ENCODE measurements at regions not wholly inside any gene's neighbourhood (a gene's known extent, or its start where the extent isn't known, plus 50 kb on each side); places are given as distances from the start of the nearest gene placed in this dataset.
"Not testable (repeated sequence)": the region's sequence is repeated elsewhere in the genome, so short reads cannot be mapped to it uniquely, and the experiment has no call there.

- 38 to 100% (median 88%) methylated on average over 2 to 5 of the region's 5 CpGs for WGBS, 10 experiments
Observed at GRCh38 chr6:76866091-76866915, 597.0 kb downstream of the HTR1B start.

DNA sequence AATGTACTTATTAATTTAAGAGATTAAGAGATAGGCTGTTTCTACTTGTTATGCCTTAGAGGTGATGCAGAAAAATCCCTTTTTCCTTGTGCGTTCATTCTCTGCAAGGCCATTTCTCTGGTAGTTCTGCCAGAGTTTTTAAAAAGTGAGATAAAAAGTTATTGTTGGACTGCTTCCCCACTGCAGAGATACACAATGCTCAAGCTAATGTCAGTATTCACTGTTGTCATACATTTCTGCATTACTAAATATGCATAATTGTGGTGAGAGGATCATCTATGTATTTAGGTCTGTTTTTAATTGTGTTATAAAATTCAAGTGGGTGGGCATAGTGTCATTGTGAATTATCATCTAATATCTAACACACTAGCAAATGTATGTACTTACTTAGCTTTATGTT, 600.4 kb downstream of the HTR1B start:
- no peak overlapping the region for H3K27ac ChIP-seq
- in situ Hi-C loops (cut with MboI; ENCODE audit: low pct_unique_long_range_greater_than_20kb in 2 of 9, low sequenced_read_pairs in 9 of 9, unreplicated experiment in 9 of 9): no loop called here
- 0 to 100% (median 36%) methylated on average over 1 of the region's 1 CpG; no CpG with 5 or more reads in 4 of the 10 experiments for WGBS, 10 experiments
- ATAC-seq (replicated peaks in 6 of 8): peak in 2 of 8 experiments; percentile 44 to 77
- H3K4me1 ChIP-seq (replicated peaks in 1 of 2): no peaks in the 10 kb centered on the region
- no peak overlapping the region for H3K4me3 ChIP-seq

More at GRCh38 chr6:76866091-76866915, 597.0 kb downstream of the HTR1B start:
- H3K27ac ChIP-seq: no peak overlapping the region
- no peaks in the 10 kb centered on the region for H3K4me1 ChIP-seq (replicated peaks in 1 of 2)
- ATAC-seq (replicated peaks in 6 of 8): no peak
- in situ Hi-C loops (cut with MboI; ENCODE audit: low pct_unique_long_range_greater_than_20kb in 2 of 9, low sequenced_read_pairs in 9 of 9, unreplicated experiment in 9 of 9): no loop called here
- no peak overlapping the region for H3K4me3 ChIP-seq

- Histone ChIP-seq H3K4me3 (no peak overlapping the region), H3K4me1 (replicated peaks in 1 of 2) (peaks cover 0 to 3% of the 10 kb centered on the region in 2 donors), H3K27ac (no peak overlapping the region)
- in situ Hi-C loops (cut with MboI; ENCODE audit: low pct_unique_long_range_greater_than_20kb in 2 of 9, low sequenced_read_pairs in 9 of 9, unreplicated experiment in 9 of 9): no loop called here
- WGBS, 10 experiments: 0 to 100% (median 53%) methylated on average over 1 to 2 of the region's 2 CpGs; no CpG with 5 or more reads in 3 of the 10 experiments
- peak in 2 of 8 experiments; percentile 43 to 44 for ATAC-seq (replicated peaks in 6 of 8)
Observed at GRCh38 chr6:76861403-76861802, 601.9 kb downstream of the HTR1B start.

DNA sequence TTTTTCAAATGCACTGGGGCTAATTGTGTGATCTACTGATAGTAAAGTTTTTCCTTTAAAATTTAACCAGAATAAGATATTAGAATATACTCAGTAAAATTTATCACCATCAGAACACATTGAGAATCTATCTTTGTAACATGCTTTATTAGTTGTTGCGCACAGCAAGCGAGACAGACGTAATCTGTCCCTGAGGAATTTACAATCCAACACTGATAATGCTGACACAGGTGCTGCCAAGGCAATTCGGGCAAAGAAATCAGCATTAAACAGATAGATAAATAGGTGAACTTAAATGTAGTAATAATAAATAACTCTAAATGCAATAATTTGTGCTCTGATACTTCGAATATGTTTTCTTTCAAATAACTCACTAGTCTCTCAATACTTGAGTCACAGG, 607.2 kb downstream of the HTR1B start:
- WGBS, 10 experiments: 53 to 84% (median 75%) methylated on average over 1 to 5 of the region's 5 CpGs; no CpG with 5 or more reads in 1 of the 10 experiments
- no peak for ATAC-seq (replicated peaks in 6 of 8)
- H3K4me1 ChIP-seq (replicated peaks in 1 of 2): peaks cover 0 to 4% of the 10 kb centered on the region in 2 donors
- H3K4me3 ChIP-seq: no peak overlapping the region
- in situ Hi-C loops (cut with MboI; ENCODE audit: low pct_unique_long_range_greater_than_20kb in 2 of 9, low sequenced_read_pairs in 9 of 9, unreplicated experiment in 9 of 9): no loop called here
- H3K27ac ChIP-seq: no peak overlapping the region

DNA sequence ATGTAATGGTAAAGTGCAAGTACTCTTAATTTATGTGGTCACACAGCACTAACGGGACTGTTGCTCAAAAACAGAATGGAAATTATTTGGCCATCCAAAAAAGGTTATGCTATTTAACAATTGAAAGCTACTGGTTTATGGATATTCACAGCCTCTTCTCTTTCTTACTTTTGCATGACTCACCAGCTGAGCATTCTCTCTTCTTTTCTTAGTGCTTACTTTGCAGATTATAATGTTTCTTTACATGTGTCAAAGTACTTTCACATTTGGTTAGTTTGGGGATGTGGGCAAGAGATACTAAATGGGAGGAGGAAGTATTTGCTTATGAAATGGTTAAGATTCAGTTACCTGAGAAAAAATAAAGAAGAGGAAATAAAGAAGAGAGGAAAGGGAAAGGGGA, 610.5 kb downstream of the HTR1B start:
- in situ Hi-C loops (cut with MboI; ENCODE audit: low pct_unique_long_range_greater_than_20kb in 2 of 9, low sequenced_read_pairs in 9 of 9, unreplicated experiment in 9 of 9): no loop called here
- Histone ChIP-seq H3K4me1 (replicated peaks in 1 of 2) (peaks cover 0 to 4% of the 10 kb centered on the region in 2 donors), H3K27ac (no peak overlapping the region), H3K4me3 (no peak overlapping the region)
- ATAC-seq (replicated peaks in 6 of 8): peak in 3 of 8 experiments; percentile 57 to 94 (median 94)
- WGBS, 10 experiments: 17 to 60% (median 31%) methylated on average over 1 of the region's 1 CpG; no CpG with 5 or more reads in 1 of the 10 experiments

DNA sequence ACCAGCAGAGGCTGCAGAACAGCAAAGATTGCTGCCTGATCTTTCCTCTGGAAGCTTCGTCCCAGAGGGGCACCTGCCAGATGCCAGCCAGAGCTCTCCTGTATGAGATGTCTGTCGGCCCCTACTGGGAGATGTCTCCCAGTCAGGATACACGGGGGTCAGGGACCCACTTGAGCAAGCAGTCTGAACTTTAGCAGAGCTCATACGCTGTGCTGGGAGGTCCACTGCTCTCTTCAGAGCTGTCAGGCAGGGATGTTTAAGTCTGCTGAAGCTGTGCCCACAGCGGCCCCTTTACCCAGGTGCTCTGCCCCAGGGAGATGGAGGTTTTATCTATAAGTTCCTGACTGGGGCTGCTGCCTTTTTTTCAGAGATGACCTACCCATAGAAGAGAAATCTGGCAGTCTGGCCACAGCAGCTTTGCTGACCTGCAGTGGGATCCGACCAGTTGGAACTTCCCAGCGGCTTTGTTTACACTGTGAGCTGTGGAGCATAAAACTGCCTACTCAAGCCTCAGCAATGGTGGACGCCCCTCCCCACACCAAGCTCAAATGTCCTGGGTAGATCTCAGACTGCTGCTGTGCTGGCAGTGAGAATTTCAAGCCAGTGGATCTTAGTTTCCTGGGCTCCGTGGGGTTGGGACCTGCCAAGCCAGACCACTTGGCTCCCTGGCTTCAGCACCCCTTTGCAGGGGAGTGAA, 613.9 kb downstream of the HTR1B start:
- 47 to 100% (median 67%) methylated on average over 1 to 4 of the region's 9 CpGs; no CpG with 5 or more reads in 3 of the 10 experiments for WGBS, 10 experiments

GRCh38 chr6:76843054-76843822, 620.1 kb downstream of the HTR1B start:
- Histone ChIP-seq H3K27ac (no peak overlapping the region), H3K4me1 (replicated peaks in 1 of 2) (no peaks in the 10 kb centered on the region), H3K4me3 (no peak overlapping the region)
- 0 to 56% (median 0%) methylated on average over 1 of the region's 1 CpG for whole genome bisulfite sequencing, 10 experiments
- ATAC-seq (replicated peaks in 6 of 8): peak in 3 of 8 experiments; percentile 74 to 87 (median 79)
- in situ Hi-C loops (cut with MboI; ENCODE audit: low pct_unique_long_range_greater_than_20kb in 2 of 9, low sequenced_read_pairs in 9 of 9, unreplicated experiment in 9 of 9): no loop called here

More for the DNA sequence above, 613.9 kb downstream of the HTR1B start:
- in situ Hi-C loops (cut with MboI; ENCODE audit: low pct_unique_long_range_greater_than_20kb in 2 of 9, low sequenced_read_pairs in 9 of 9, unreplicated experiment in 9 of 9); H3K4me1 ChIP-seq (replicated peaks in 1 of 2); H3K4me3 ChIP-seq; H3K27ac ChIP-seq: not testable (repeated sequence)
- peak in 1 of 8 experiments; percentile 17 for ATAC-seq (replicated peaks in 6 of 8)

GRCh38 chr6:76840865-76841264, 622.4 kb downstream of the HTR1B start:
- Histone ChIP-seq H3K4me1 (replicated peaks in 1 of 2) (no peaks in the 10 kb centered on the region), H3K27ac (no peak overlapping the region), H3K4me3 (no peak overlapping the region)
- no peak for ATAC-seq (replicated peaks in 6 of 8)
- in situ Hi-C loops (cut with MboI; ENCODE audit: low pct_unique_long_range_greater_than_20kb in 2 of 9, low sequenced_read_pairs in 9 of 9, unreplicated experiment in 9 of 9): no loop called here
- 33 to 93% (median 79%) methylated on average over 2 to 3 of the region's 3 CpGs; no CpG with 5 or more reads in 1 of the 10 experiments for WGBS, 10 experiments

DNA sequence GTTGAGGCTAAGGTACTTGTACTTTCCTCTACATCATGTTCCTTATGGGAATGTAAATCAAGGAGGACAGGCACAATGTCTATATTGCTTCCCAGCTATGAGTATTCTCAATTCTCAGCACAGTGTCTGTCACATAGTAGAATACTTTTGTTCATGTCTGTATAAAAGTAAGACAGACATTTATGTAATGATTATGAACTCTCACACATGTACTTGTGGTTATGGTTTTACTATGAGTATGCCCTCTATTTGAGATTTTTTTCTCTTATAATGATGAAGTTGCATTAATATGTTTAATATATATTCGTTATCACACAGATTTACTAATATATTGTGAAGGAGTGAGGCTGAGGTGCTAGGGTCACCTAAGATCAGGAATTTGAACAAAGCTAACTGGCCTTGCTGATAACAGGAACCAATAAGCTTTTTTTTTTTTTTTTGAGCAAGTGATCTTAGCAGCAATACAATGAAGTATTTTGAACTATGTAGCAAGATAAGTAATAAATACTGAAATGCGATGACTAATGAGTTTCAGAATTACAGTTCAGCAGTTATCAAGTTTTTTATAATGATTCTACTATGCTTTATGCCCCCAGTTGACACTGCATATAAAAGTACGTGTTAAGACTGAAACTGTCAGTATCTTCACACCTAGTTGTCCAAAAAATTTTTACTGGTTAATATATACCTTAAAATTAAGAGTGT, 623.1 kb downstream of the HTR1B start:
- 42 to 100% (median 82%) methylated on average over 1 to 3 of the region's 3 CpGs; no CpG with 5 or more reads in 1 of the 10 experiments for WGBS, 10 experiments
- no peak overlapping the region for H3K4me3 ChIP-seq
- H3K4me1 ChIP-seq (replicated peaks in 1 of 2): no peaks in the 10 kb centered on the region
- H3K27ac ChIP-seq: no peak overlapping the region
- in situ Hi-C loops (cut with MboI; ENCODE audit: low pct_unique_long_range_greater_than_20kb in 2 of 9, low sequenced_read_pairs in 9 of 9, unreplicated experiment in 9 of 9): no loop called here
- no peak for ATAC-seq (replicated peaks in 6 of 8)

DNA sequence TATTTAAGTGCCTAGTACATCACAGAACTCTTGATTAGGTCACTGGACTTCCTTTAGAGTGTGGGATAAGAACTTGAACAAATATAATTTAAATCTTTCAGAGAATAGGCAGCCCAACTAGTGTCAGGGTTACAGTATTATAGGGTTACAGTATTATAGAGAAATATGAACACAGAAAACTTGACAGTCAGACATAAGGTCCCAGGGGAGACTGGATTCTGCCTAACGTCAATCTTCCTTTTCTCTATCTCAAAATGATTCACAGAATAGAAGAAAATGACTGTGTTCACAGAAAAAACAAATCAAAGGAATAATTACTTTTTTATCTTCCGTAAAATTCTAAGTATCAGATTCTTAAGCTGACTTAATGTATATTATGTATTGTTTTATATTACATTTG, 623.8 kb downstream of the HTR1B start:
- no peak overlapping the region for H3K4me3 ChIP-seq
- in situ Hi-C loops (cut with MboI; ENCODE audit: low pct_unique_long_range_greater_than_20kb in 2 of 9, low sequenced_read_pairs in 9 of 9, unreplicated experiment in 9 of 9): no loop called here
- no peaks in the 10 kb centered on the region for H3K4me1 ChIP-seq (replicated peaks in 1 of 2)
- 47 to 100% (median 92%) methylated on average over 1 to 2 of the region's 2 CpGs; no CpG with 5 or more reads in 1 of the 10 experiments for WGBS, 10 experiments
- no peak overlapping the region for H3K27ac ChIP-seq
- no peak for ATAC-seq (replicated peaks in 6 of 8)

- Histone ChIP-seq H3K4me1 (replicated peaks in 1 of 2) (no peaks in the 10 kb centered on the region), H3K4me3 (no peak overlapping the region), H3K27ac (no peak overlapping the region)
- no peak for ATAC-seq (replicated peaks in 6 of 8)
- in situ Hi-C loops (cut with MboI; ENCODE audit: low pct_unique_long_range_greater_than_20kb in 2 of 9, low sequenced_read_pairs in 9 of 9, unreplicated experiment in 9 of 9): no loop called here
- WGBS, 10 experiments: 28 to 92% (median 79%) methylated on average over 2 to 5 of the region's 5 CpGs; no CpG with 5 or more reads in 2 of the 10 experiments
Observed at GRCh38 chr6:76837564-76837963, 625.7 kb downstream of the HTR1B start.

GRCh38 chr6:76835695-76836094, 627.6 kb downstream of the HTR1B start:
- ATAC-seq (replicated peaks in 6 of 8): no peak
- Histone ChIP-seq H3K27ac (no peak overlapping the region), H3K4me3 (no peak overlapping the region), H3K4me1 (replicated peaks in 1 of 2) (no peaks in the 10 kb centered on the region)
- WGBS, 10 experiments: 0 to 100% (median 69%) methylated on average over 1 of the region's 1 CpG
- in situ Hi-C loops (cut with MboI; ENCODE audit: low pct_unique_long_range_greater_than_20kb in 2 of 9, low sequenced_read_pairs in 9 of 9, unreplicated experiment in 9 of 9): no loop called here
